MM.1S (cell line): ENCODE measurements at regions not wholly inside any gene's neighbourhood (a gene's known extent, or its start where the extent isn't known, plus 50 kb on each side); places are given as distances from the start of the nearest gene placed in this dataset.

Experiments used
- CTCF ChIP-seq: fragments of 300-600 bp; sonication (generic); IDR thresholded peaks from 2 replicates; pipeline ENCODE4 v1.5.1; 2016; ENCODE audit warnings: antibody characterized with exemption, low read length, mixed read lengths
- EZH2 ChIP-seq: fragments of 300-600 bp; sonication (generic); optimal IDR thresholded peaks from 2 replicates; pipeline ENCODE3; 2017; ENCODE audit warnings: low read depth, mild to moderate bottlenecking, antibody characterized with exemption, low read length, mixed read lengths

- no peak for TF ChIP-seq EZH2
- TF ChIP-seq CTCF, result no peak
Measured at GRCh38 chr5:141765896-141766551, 84.0 kb upstream of the ARAP3 start.
